Heart right ventricle (tissue), 16 donors: ENCODE measurements at regions not wholly inside any gene's neighbourhood (a gene's known extent, or its start where the extent isn't known, plus 50 kb on each side); places are given as distances from the start of the nearest gene placed in this dataset.

Source experiments
- ATAC-seq, 8 donors: fragments of 200-7000 bp; cut with Tn5 transposase; one replicate each; pipeline ENCODE4 v1.9.1; 2020; ENCODE audit warnings: mild to moderate bottlenecking in 8 of 8, moderate library complexity in 8 of 8, moderate number of reproducible peaks in 1 of 8
- DNase-seq, 2 donors: peaks; one replicate each; pipeline ENCODE4 v3.0.0-alpha.2; 2020
- H3K27ac ChIP-seq, 10 donors: fragments of 200-600 bp; sonication (generic) in 2 of 10; one replicate each; pipeline versions ENCODE4 v1.5.0 to v1.8.0; 2020 to 2022; ENCODE audit warnings: mild to moderate bottlenecking in 3 of 10
- H3K27me3 ChIP-seq, 7 donors: fragments of 200-600 bp; one replicate each; pipeline ENCODE4 v1.8.0; 2021 to 2022; ENCODE audit warnings: mild to moderate bottlenecking in 2 of 7
- H3K36me3 ChIP-seq, 9 donors: fragments of 200-600 bp; sonication (generic) in 1 of 9; one replicate each; pipeline versions ENCODE4 v1.5.0 to v1.8.0; 2020 to 2022; ENCODE audit warnings: mild to moderate bottlenecking in 2 of 9
- H3K4me1 ChIP-seq, 9 donors: fragments of 200-600 bp; sonication (generic) in 1 of 9; one replicate each; pipeline versions ENCODE4 v1.5.0 to v1.8.0; 2020 to 2022; ENCODE audit warnings: mild to moderate bottlenecking in 4 of 9
- H3K4me3 ChIP-seq, 10 donors: fragments of 200-600 bp; sonication (generic) in 2 of 10; one replicate each; pipeline versions ENCODE4 v1.5.0 to v1.8.0; 2020 to 2022; ENCODE audit warnings: mild to moderate bottlenecking in 7 of 10, moderate library complexity in 2 of 10
- H3K9me3 ChIP-seq, 11 donors: fragments of 200-600 bp in 10 of 11; sonication (generic) in 2 of 11; one replicate each; pipeline versions ENCODE4 v1.5.0 to v1.8.0; 2013 to 2022; ENCODE audit warnings: mild to moderate bottlenecking in 2 of 11, control low read depth in 1 of 11, moderate library complexity in 1 of 11
- WGBS, 2 donors: extraction: QIAGEN DNeasy Blood & Tissue Kit; methylation state at CpG; one replicate each; pipeline ENCODE4 v1.1.7; 2013; ENCODE audit warnings: inconsistent platforms in 1 of 2; 5-methylcytosine and 5-hydroxymethylcytosine counted together
- intact Hi-C, 10 donors: fragments of 100-400 bp; cut with DNase I; formaldehyde crosslinking; loops; one replicate each; pipeline versions ENCODE4 v1.11.1 to v1.14.2; 2022
- TF ChIP-seq, protein P1 (sequence below), 9 donors: fragments of 200-600 bp; sonication (generic) in 2 of 9; IDR thresholded peaks; one replicate each; pipeline versions ENCODE4 v1.5.0 to v1.8.0; 2021 to 2022; ENCODE audit warnings: antibody characterized with exemption in 9 of 9, mild to moderate bottlenecking in 5 of 9, moderate library complexity in 1 of 9
- donor health status: Arrhythmogenic right ventricular cardiomyopathy.
- donor health status: ischemic (EF 13 %, LVEDD 7.1; RV severe dilation, severe dysfunction).
- donor health status: healthy with polysubstance abuse.
- donor health status: DM: no; HTN: yes; CAD: no.
- donor health status: DM: no; HTN: no; CAD: no.
- donor health status: ischemic (EF 25% LVEDD 6.9; RV normal size, moderate dysfunction).
- donor health status: ischemic (EF 25% LVEDD 5.7; RV mildly dilated, moderate dysfunction).
- donor health status: healthy.
- donor health status: DM: yes; HTN: yes; CAD: no.
- donor health status: Ischemic cardiomyopathy.
- donor health status: ischemic (EF 35%, LVEDD 5.7; RV mildly dilated, moderate dysfunction).
- donor health status: nonischemic (EF 11% LVEDD 7.7; RV severe dilation, severe dysfunction).
- donor health status: DM: yes; HTN: yes; CAD: no.
- donor health status: PGD.
- donor health status: ischemic (EF 29% LVEDD 5.4; RV normal size, mild dysfunction).
- donor health status: nonischemic (EF 23%, LVEDD 6.1; RV moderate dilation, normal function).

DNA sequence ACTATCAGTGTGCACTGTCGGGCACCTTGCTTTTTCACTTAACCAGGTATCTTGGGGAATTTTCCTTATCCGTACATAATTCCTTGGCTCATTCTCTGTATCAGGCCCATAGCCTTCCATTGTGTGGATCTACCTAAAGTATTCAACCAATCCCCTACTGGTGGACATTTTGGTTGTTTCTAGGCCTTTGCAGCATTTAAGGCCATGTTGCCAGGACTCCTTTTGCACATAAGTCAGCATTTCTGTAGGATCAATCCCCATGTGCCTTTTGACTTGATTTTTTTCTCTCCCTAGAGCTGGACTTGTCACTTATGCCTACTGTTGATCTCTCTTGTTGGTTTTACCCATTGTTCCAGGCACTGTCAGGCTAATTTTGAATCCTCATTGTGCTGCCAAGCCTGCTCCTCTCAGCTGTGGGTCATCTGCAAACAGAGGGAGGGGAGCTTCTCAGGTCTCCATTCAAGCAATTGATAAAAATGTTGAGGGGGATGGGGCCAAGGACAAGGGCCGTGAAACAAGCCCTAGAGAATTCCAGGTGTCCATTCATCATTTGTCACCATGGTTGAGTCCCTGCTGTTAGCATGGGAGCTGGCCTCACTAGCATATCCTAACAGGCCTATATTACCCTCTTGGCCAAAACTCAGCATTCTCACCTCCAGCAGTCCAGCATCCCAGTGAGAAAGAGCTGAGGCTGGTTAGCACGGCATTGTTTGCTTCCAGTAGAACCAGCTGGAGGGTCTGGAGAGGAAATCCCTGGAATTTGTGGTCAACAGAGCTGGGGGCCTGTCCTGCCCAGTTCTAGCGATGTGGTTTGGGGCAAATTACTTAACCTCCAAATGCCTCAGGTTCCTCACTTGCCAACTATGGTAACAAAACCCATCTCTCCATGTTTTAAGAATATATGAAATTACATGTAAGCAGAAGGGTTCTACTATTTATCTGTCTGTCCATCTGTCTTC is 178.4 kb downstream of the MRPL14 start:
- intact Hi-C loops = loop anchor here in 1 of 10 donors (5.0 kb wide), 1 partner anchor 92 kb away; no protein-coding TSS in a partner anchor
- no peak overlapping the region for H3K4me3 ChIP-seq
- peaks cover 0 to 34% (median 6%) of the 10 kb centered on the region in 9 donors for H3K4me1 ChIP-seq
- H3K36me3 ChIP-seq = no peaks in the 10 kb centered on the region
- WGBS, 2 donors = 83 to 85% methylated on average over 5 of the region's 5 CpGs
- no peaks in the 10 kb centered on the region for H3K27me3 ChIP-seq
- TF ChIP-seq, protein P1, sequence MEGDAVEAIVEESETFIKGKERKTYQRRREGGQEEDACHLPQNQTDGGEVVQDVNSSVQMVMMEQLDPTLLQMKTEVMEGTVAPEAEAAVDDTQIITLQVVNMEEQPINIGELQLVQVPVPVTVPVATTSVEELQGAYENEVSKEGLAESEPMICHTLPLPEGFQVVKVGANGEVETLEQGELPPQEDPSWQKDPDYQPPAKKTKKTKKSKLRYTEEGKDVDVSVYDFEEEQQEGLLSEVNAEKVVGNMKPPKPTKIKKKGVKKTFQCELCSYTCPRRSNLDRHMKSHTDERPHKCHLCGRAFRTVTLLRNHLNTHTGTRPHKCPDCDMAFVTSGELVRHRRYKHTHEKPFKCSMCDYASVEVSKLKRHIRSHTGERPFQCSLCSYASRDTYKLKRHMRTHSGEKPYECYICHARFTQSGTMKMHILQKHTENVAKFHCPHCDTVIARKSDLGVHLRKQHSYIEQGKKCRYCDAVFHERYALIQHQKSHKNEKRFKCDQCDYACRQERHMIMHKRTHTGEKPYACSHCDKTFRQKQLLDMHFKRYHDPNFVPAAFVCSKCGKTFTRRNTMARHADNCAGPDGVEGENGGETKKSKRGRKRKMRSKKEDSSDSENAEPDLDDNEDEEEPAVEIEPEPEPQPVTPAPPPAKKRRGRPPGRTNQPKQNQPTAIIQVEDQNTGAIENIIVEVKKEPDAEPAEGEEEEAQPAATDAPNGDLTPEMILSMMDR (IDR thresholded peaks at IDR 0.05) = no peak
- H3K9me3 ChIP-seq = peaks cover 0 to 19% (median 10%) of the 10 kb centered on the region in 11 donors
- DNase-seq = no peak
- peak overlapping the region in 2 of 10 donors; percentile 2 to 15 for H3K27ac ChIP-seq
- no peak for ATAC-seq

DNA sequence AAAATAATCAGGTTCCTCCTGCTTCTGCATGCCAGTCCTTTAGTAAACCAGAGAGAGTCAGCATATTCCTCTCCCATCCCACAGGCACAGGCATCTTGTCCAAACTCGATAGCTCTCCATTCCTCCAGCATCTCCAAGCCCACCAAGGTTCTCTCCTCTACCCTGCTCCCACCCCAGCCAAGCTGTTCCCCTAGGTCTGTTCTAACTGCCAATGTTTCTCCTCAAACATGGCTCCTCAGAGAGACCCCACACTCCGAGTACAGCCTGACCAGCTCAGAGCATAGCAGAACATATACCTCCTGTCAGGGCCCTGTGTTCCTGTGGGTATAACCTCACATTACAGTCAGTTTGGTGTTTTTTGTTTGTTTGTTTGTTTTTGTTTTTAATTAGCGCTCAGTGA is 177.8 kb downstream of the VEGFA start:
- Histone ChIP-seq H3K27ac (no peak overlapping the region), H3K9me3 (peaks cover 0 to 19% (median 10%) of the 10 kb centered on the region in 11 donors), H3K4me1 (peaks cover 0 to 25% (median 6%) of the 10 kb centered on the region in 9 donors), H3K27me3 (no peaks in the 10 kb centered on the region), H3K36me3 (no peaks in the 10 kb centered on the region), H3K4me3 (no peak overlapping the region)
- WGBS, 2 donors = 90% methylated on average over 3 of the region's 3 CpGs
- intact Hi-C loops = loop anchor here in 1 of 10 donors (5.0 kb wide), 1 partner anchor 91 kb away; no protein-coding TSS in a partner anchor
- ATAC-seq (no peak), DNase-seq (no peak)
- TF ChIP-seq, protein P1 (IDR thresholded peaks at IDR 0.05) = no peak

DNA sequence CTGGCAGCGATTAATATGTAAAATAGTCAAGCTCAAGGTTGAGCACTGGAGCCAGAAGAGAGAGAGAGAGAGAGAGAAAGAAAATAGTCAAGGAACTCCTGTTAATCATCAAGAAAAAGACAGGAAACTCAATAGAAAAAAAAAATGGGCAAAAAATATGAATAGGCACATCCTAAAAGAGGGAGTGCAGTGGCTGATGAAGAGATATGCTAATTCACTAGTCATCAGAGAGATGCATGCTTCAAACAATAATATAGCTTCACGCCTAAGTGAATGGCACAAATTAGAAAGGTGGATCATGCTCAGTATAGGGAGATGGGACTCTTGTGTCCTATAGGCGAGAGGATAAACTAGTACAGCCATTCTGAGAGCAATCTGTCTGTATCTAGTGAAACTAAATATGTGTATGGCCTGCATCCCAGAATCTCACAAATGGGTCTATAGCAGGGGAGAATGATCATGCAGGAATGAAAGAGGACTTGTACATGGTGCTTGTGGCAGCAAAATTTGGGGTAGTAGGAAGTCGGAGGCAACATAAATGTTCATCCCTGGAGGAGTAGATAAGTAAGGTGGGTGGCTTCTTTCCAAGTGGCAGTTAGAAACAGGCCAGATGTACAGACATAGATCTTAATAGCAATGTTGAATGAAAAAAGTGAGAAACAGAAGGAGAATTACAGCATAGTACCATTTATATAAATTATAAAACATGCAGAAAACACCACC is 176.8 kb downstream of the VEGFA start:
- H3K4me3 ChIP-seq = no peak overlapping the region
- intact Hi-C loops = loop anchor here in 1 of 10 donors (5.0 kb wide), 1 partner anchor 90 kb away; no protein-coding TSS in a partner anchor

DNA sequence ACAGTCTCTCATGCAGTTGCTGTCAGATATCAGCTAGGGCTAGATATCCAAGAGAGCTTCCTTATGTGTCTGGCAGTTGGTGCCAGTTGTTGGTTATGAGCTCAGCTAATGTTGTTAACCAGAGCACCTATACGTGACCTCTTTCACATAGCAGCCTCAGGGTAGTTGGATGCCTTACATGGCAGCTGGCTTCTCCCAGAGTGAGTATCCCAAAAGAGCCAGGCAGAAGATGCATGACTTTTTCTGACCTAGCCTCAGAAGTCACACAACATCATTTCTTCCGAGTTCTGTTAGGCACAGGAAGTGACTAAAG is 175.7 kb downstream of the VEGFA start:
- H3K9me3 ChIP-seq = peaks cover 0 to 19% (median 10%) of the 10 kb centered on the region in 11 donors
- whole genome bisulfite sequencing, 2 donors = 86 to 91% methylated on average over 2 of the region's 2 CpGs
- no peak for DNase-seq
- intact Hi-C loops = loop anchor here in 1 of 10 donors (5.0 kb wide), 1 partner anchor 88 kb away; no protein-coding TSS in a partner anchor
- H3K36me3 ChIP-seq = no peaks in the 10 kb centered on the region
- ATAC-seq = no peak
- no peak overlapping the region for H3K27ac ChIP-seq
- peaks cover 0 to 11% (median 0%) of the 10 kb centered on the region in 9 donors for H3K4me1 ChIP-seq
- TF ChIP-seq, protein P1 (IDR thresholded peaks at IDR 0.05) = no peak
- no peak overlapping the region for H3K4me3 ChIP-seq
- H3K27me3 ChIP-seq = no peaks in the 10 kb centered on the region

More for the DNA sequence above, 176.8 kb downstream of the VEGFA start:
- ATAC-seq (no peak), DNase-seq (no peak)
- Histone ChIP-seq H3K27ac (no peak overlapping the region), H3K27me3 (no peaks in the 10 kb centered on the region), H3K9me3 (peaks cover 0 to 19% (median 10%) of the 10 kb centered on the region in 11 donors), H3K4me1 (peaks cover 0 to 17% (median 4%) of the 10 kb centered on the region in 9 donors), H3K36me3 (no peaks in the 10 kb centered on the region)
- WGBS, 2 donors = 88 to 95% methylated on average over 4 of the region's 4 CpGs
- TF ChIP-seq, protein P1 (IDR thresholded peaks at IDR 0.05) = no peak
